GM10266 (cell line): ENCODE measurements at regions not wholly inside any gene's neighbourhood (a gene's known extent, or its start where the extent isn't known, plus 50 kb on each side); places are given as distances from the start of the nearest gene placed in this dataset.
"Not testable (repeated sequence)": the region's sequence is repeated elsewhere in the genome, so short reads cannot be mapped to it uniquely, and the experiment has no call there.

ENCODE experiments used
- DNase-seq: peaks from one replicate; pipeline ENCODE4 v3.0.0; 2012; ENCODE audit errors: extremely low spot score
- TF ChIP-seq, protein P1 (sequence below): IDR thresholded peaks from 2 replicates; pipeline ENCODE4 v1.5.1; 2012; ENCODE audit warnings: mild to moderate bottlenecking, low read depth; ENCODE audit not compliant: control insufficient read depth, insufficient read depth; ENCODE audit errors: missing control alignments

DNA sequence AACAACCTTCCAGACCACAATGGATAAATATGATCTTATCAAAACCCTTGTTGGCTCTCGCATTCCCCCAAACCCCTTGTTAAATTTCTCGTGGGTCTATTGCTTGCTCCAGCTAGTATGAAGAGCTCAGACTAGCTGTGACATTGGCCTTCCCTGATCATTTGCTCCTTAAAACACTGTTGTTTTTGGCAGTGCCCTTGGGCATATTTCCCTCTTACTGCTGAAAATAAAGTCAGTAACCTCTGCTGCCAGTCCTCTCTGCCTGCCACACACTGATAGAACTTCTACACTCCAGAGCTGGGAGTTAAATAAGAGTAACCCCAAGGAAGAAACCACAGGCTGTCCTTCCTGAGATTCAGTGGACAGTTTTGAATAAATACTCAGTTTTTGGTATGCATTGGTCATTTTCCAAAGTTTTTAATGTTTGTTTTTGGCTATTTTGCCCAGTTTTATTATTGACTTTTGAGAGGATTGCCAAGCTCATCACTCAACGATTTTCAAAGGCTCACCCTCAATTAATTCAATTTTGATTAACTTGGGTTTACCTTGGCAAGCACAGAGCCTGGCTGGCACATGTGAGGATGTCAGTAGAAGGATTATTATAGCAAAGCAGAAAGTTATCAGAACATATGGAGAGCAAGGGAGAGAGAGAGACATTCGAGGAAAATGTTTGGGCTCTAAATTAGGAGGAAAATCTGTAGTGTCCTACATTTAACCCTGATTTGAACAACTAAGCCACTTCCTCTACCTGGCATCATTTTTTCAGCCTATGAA, 84.3 kb upstream of the SYN3 start:
- no peak for DNase-seq
- TF ChIP-seq, protein P1, sequence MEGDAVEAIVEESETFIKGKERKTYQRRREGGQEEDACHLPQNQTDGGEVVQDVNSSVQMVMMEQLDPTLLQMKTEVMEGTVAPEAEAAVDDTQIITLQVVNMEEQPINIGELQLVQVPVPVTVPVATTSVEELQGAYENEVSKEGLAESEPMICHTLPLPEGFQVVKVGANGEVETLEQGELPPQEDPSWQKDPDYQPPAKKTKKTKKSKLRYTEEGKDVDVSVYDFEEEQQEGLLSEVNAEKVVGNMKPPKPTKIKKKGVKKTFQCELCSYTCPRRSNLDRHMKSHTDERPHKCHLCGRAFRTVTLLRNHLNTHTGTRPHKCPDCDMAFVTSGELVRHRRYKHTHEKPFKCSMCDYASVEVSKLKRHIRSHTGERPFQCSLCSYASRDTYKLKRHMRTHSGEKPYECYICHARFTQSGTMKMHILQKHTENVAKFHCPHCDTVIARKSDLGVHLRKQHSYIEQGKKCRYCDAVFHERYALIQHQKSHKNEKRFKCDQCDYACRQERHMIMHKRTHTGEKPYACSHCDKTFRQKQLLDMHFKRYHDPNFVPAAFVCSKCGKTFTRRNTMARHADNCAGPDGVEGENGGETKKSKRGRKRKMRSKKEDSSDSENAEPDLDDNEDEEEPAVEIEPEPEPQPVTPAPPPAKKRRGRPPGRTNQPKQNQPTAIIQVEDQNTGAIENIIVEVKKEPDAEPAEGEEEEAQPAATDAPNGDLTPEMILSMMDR: no peak

DNA sequence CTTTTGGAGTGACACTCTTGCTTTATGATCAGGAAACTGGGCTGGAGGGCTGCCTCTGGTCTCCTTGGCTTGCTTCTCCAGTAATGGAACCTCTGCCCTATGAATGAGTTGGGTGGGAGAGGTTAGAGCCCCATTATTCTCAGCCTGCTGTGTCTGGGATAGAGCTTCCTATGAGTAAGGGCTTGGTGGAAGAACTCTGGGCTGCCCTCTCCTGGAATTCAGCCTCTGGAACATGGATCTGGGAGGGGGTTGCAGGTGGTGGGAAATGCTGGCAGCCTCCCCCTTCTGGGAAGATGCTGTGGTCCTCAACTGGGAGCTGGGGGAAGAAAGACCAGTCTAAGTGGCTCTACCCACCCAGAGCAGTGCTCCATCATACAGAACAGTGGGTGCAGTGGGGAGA, 81.8 kb upstream of the SYN3 start:
- TF ChIP-seq, protein P1: no peak
- DNase-seq: no peak

DNA sequence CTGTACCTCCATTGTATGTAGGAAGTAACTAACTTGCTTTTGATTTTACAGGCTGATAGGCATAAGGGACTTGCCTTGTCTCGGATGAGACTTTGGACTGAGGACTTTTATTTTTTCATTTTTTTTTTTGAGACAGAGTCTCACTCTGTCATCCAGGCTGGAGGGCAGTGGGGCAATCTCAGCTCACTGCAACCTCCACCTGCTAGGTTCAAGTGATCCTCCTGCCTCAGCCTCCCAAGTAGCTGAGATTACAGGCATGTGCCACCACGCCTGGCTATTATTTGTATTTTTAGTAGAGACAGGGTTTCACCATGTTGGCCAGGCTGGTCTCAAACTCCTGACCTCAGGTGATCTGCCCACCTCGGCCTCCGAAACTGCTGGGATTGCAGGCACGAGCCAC, 80.2 kb upstream of the SYN3 start:
- not testable (repeated sequence) for DNase-seq

DNA sequence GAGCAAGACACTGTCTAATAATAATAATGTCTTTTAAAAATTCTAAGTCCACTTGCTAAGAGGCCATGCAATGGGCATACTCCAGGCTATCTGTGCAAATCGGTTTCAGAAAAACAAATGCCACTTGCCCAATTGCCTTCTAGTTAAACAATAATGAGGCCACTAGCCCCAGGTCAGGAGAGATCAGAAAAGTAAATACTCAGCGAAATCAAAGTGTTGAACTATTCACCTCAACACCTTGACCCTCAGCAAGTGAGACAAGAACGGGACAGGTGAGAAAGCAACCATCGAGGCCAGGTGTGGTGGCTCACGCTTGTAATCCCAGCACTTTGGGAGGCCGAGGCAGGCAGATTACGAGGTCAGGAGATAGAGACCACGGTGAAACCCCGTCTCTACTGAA, 72.3 kb upstream of the SYN3 start:
- no peak for DNase-seq
- TF ChIP-seq, protein P1: no peak

DNA sequence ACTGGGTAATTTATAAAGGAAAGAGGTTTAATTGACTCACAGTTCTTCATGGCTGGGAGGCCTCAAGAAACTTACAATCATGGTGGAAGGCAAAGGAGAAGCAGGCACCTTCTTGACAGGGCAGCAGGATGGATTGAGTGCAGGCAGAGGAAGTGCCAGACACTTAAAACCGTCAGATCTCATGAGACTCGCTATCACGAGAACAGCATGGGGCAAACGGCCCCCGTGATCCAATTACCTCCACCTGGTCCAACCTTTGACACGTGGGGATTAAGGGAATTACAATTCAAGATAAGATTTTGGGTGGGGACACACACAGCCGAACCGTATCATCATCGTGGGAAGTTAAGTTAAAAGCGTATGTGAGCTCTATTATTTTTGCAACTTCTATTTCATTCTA, 71.4 kb upstream of the SYN3 start:
- TF ChIP-seq, protein P1: no peak
- DNase-seq: no peak

DNA sequence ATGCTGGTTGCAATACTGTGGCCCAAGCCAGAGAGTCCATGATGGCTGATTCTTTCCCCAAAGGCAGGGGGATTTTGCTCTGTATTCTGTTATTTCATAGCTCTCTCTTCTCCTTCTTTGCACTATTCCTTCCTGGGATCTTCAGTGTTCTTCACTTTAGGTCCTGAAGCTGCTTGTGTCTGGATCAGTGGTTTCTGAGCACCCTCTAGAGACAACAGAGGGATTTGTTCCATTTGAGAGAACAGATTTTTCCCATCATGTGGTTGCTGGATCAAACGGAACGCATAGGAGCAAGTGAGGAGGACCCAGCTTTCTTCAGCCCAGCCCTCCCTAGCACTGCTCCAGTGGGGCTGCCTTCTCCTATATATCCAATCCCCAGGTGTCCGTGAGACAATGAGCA, 68.7 kb upstream of the SYN3 start:
- TF ChIP-seq, protein P1: no peak
- DNase-seq: no peak

DNA sequence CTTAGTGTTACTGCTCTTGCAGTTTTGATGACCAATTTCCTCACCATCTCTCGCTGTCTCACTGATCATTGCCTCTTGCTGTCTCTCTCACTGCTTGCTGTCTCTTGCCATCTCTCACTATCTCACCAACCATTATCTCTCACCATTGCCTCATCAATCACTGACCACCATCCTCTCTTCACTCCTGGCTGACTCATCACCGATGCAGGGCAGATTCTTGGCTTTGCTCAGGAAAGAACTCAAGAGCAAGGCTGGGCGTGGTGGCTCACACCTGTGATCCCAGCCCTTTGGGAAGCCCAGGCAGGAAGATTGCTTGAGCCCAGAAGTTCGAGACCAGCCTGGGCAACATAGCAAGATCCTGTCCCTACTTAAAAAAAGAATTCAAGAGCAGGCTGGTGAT, 66.3 kb upstream of the SYN3 start:
- TF ChIP-seq, protein P1: no peak
- no peak for DNase-seq

DNA sequence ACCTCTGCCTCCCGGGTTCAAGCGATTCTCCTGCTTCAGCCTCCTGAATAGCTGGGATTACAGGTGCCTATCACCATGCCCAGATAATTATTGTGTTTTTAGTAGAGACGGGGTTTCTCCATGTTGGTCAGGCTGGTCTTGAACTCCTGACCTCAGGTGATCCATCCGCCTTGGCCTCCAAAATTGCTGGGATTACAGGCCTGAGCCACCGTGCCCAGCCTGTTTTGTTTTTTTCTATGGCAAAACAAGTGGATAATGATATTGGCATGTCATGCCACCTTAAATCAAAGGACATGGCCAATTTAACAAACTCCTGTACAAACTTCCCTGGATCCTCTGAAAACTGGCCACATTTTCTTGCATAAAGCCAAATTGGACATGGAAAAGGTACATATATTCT, 64.3 kb upstream of the SYN3 start:
- DNase-seq: not testable (repeated sequence)
